IMR-90 (cell line): ENCODE measurements at regions not wholly inside any gene's neighbourhood (a gene's known extent, or its start where the extent isn't known, plus 50 kb on each side); places are given as distances from the start of the nearest gene placed in this dataset.
"Not testable (repeated sequence)": the region's sequence is repeated elsewhere in the genome, so short reads cannot be mapped to it uniquely, and the experiment has no call there.

Experiments
- ATAC-seq: fragments of 200-7000 bp; cut with Tn5 transposase; 2 replicates; pipeline ENCODE4 v1.9.1; 2020; ENCODE audit warnings: low read depth, mild to moderate bottlenecking, moderate library complexity
- BruUV-seq: library from RNA; stranded (reverse); fragments of 400-500 nt; replicated peaks from 2 replicates; lab custom pipeline; 2021; lab: Mats Ljungman, UMichigan
- CTCF ChIA-PET: fragments of 300-600 bp; formaldehyde crosslinking; extraction: SDS; loops from one replicate; lab custom pipeline; 2021; ENCODE audit warnings: antibody characterized with exemption; lab: Yijun Ruan, JAX
- POLR2A ChIA-PET: fragments of 300-600 bp; sonication (Branson Sonifier 250); formaldehyde crosslinking; loops from one replicate; lab custom pipeline; 2022; ENCODE audit warnings: antibody characterized with exemption; ENCODE audit not compliant: unreplicated experiment; lab: Charles Lee
- DNase-seq: peaks from one replicate; pipeline ENCODE4 v3.0.0; 2013
- H2AFZ ChIP-seq: replicated peaks from 2 replicates; pipeline ENCODE3; 2013; ENCODE audit warnings: low read length, mild to moderate bottlenecking; ENCODE audit not compliant: poor library complexity
- H2AK5ac ChIP-seq: 2 replicates; pipeline ENCODE4 v1.6.1; 2013; ENCODE audit warnings: low read depth, low read length, inconsistent platforms
- H2AK9ac ChIP-seq: replicated peaks from 2 replicates; pipeline ENCODE3; 2013; ENCODE audit warnings: mild to moderate bottlenecking, low read depth, low read length, moderate library complexity; ENCODE audit not compliant: poor library complexity
- H2BK120ac ChIP-seq: 2 replicates; pipeline ENCODE4 v1.6.1; 2013; ENCODE audit warnings: low read depth, low read length, inconsistent platforms
- H2BK15ac ChIP-seq: 3 replicates; pipeline ENCODE4 v1.6.1; 2013; ENCODE audit warnings: low read depth, low read length, inconsistent platforms
- H2BK20ac ChIP-seq: 2 replicates; pipeline ENCODE4 v1.6.1; 2013; ENCODE audit warnings: low read depth, mild to moderate bottlenecking, inconsistent platforms, low read length, moderate library complexity
- H2BK5ac ChIP-seq: 2 replicates; pipeline ENCODE4 v1.6.1; 2013; ENCODE audit warnings: mild to moderate bottlenecking, low read depth, low read length, inconsistent platforms; ENCODE audit not compliant: poor library complexity, severe bottlenecking
- H3K14ac ChIP-seq: replicated peaks from 2 replicates; pipeline ENCODE4 v1.6.1; 2013; ENCODE audit warnings: low read depth, low read length, inconsistent platforms
- H3K18ac ChIP-seq: 2 replicates; pipeline ENCODE4 v1.6.1; 2013; ENCODE audit warnings: low read depth, low read length, control low read depth
- H3K23ac ChIP-seq: 2 replicates; pipeline ENCODE4 v1.6.1; 2013; ENCODE audit warnings: low read depth, low read length, inconsistent platforms
- H3K27ac ChIP-seq: 2 replicates; pipeline ENCODE4 v1.5.1; 2013; ENCODE audit warnings: mild to moderate bottlenecking, control low read depth, low read length; ENCODE audit not compliant: insufficient read depth
- H3K27me3 ChIP-seq: 2 replicates; pipeline ENCODE4 v1.6.1; 2013; ENCODE audit warnings: low read length; ENCODE audit not compliant: control insufficient read depth, insufficient read depth
- H3K36me3 ChIP-seq: 2 replicates; pipeline ENCODE4 v1.6.1; 2013; ENCODE audit warnings: low read length, mixed read lengths; ENCODE audit not compliant: control insufficient read depth, insufficient read depth
- H3K4ac ChIP-seq: 2 replicates; pipeline ENCODE4 v1.6.1; 2013; ENCODE audit warnings: low read depth, low read length, inconsistent platforms
- H3K4me1 ChIP-seq: 2 replicates; pipeline ENCODE4 v1.6.1; 2013; ENCODE audit warnings: low read length, mixed read lengths; ENCODE audit not compliant: control insufficient read depth, insufficient read depth
- H3K4me2 ChIP-seq: 2 replicates; pipeline ENCODE4 v1.6.1; 2013; ENCODE audit warnings: low read depth, mild to moderate bottlenecking, control low read depth, low read length, moderate library complexity
- H3K4me3 ChIP-seq: 2 replicates; pipeline ENCODE4 v1.5.1; 2013; ENCODE audit warnings: low read depth, mild to moderate bottlenecking, control low read depth, low read length, moderate library complexity; ENCODE audit not compliant: insufficient read depth
- H3K56ac ChIP-seq: 2 replicates; pipeline ENCODE4 v1.6.1; 2013; ENCODE audit warnings: low read length, inconsistent platforms; ENCODE audit not compliant: insufficient read depth; ENCODE audit errors: extremely low read depth
- H3K79me1 ChIP-seq, 2 experiments: 2 replicates each; pipeline ENCODE4 v1.6.1; 2013; ENCODE audit warnings: low read length in 2 of 2, inconsistent platforms in 1 of 2, low read depth in 1 of 2
- H3K9ac ChIP-seq: 2 replicates; pipeline ENCODE4 v1.6.1; 2013; ENCODE audit warnings: low read depth, low read length, control low read depth
- H3K9me1 ChIP-seq: 2 replicates; pipeline ENCODE4 v1.6.1; 2013; ENCODE audit warnings: low read length, inconsistent platforms; ENCODE audit not compliant: insufficient read depth
- H3K9me3 ChIP-seq: 2 replicates; pipeline ENCODE4 v1.6.1; 2013; ENCODE audit warnings: low read length; ENCODE audit not compliant: control insufficient read depth, insufficient read depth
- H4K20me1 ChIP-seq: 2 replicates; pipeline ENCODE4 v1.6.1; 2013; ENCODE audit warnings: low read length, inconsistent platforms; ENCODE audit not compliant: insufficient read depth
- H4K5ac ChIP-seq: 2 replicates; pipeline ENCODE4 v1.6.1; 2013; ENCODE audit warnings: mild to moderate bottlenecking, low read depth, low read length, control low read depth
- H4K8ac ChIP-seq, 2 experiments: 2 replicates each; pipeline ENCODE4 v1.6.1; 2013; ENCODE audit warnings: low read depth in 2 of 2, low read length in 2 of 2, control low read depth in 1 of 2, inconsistent platforms in 1 of 2
- H4K91ac ChIP-seq: 2 replicates; pipeline ENCODE4 v1.6.1; 2013; ENCODE audit warnings: low read depth, low read length, inconsistent platforms; ENCODE audit not compliant: insufficient read depth
- RAD21 ChIP-seq: IDR thresholded peaks from 2 replicates; pipeline ENCODE4 v1.6.1; 2012; ENCODE audit warnings: low read length, improper control_type of control experiment
- SMC3 ChIP-seq: fragments of 150-350 bp; IDR thresholded peaks from 2 replicates; pipeline ENCODE4 v1.6.1; 2016; ENCODE audit warnings: low read depth, mild to moderate bottlenecking, antibody characterized with exemption, low read length, moderate library complexity
- WGBS, 2 experiments: methylation state at CpG; one replicate each; pipeline versions ENCODE4 v1.1.5 to v1.1.7; 2013; ENCODE audit warnings: missing lambda C conversion rate in 2 of 2; ENCODE audit not compliant: insufficient read length in 1 of 2; ENCODE audit errors: extremely low coverage in 2 of 2; 5-methylcytosine and 5-hydroxymethylcytosine counted together
- dilution Hi-C: fragments of 300-500 bp; cut with HindIII; formaldehyde crosslinking; loops from one replicate; pipeline ENCODE4 v1.14.3; 2018; ENCODE audit warnings: low sequenced_read_pairs; ENCODE audit not compliant: unreplicated experiment
- in situ Hi-C: fragments of 300-500 bp; cut with MboI; formaldehyde crosslinking; loops from 3 replicates; pipeline ENCODE4 v1.14.3; 2019; ENCODE audit warnings: low sequenced_read_pairs, inconsistent platforms, mixed read lengths
- intact Hi-C: fragments of 100-400 bp; cut with micrococcal nuclease; formaldehyde crosslinking; loops from 2 replicates; pipeline ENCODE4 v1.10.0; 2022
- TF ChIP-seq, protein P1 (sequence below): conservative IDR thresholded peaks from 2 replicates; pipeline ENCODE4 v1.5.1; 2012; ENCODE audit warnings: mild to moderate bottlenecking, low read depth, low read length, improper control_type of control experiment

DNA sequence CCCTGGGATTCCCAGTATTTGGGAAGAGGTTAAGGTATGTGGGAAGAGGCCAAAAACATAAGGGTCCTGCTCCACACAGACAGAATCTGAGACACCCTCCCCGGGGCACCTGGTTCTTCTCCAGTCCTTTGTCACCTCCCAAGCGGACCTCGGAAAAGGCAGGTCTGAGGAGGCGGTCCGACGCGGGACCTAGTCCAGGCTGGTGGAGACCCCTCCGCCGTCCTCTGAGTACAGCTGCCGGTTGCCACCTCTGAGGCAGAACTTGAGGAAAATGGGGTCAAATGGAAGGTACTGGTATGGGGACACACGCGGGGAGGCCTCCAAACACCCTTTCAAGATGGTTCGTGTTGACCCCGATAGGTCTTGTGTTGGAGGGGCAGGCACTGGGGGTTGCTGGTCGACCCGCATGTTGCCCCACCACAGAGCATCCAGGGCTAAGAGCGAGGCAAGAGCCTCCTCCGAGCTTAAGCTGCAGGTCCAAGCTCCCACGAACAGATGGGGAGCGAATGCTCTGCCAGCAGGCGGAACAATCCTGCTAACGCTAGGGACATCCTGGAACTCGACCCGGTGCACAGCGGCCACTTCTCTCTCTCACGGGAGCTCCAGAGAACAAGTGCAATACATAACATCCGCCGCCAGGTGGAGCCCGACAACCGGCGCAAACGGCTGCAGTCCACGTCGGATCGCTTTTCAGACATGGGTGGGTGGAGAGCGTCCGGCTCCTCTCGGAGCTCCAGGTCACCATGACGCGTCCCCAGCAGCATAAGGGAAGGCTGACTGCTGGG is 559.8 kb downstream of the SPATA31A6 start:
- H3K56ac ChIP-seq, H3K18ac ChIP-seq, CTCF ChIA-PET, H3K9me1 ChIP-seq, H3K9me3 ChIP-seq, H3K79me1 ChIP-seq, H3K4me3 ChIP-seq, H2BK5ac ChIP-seq, H2AK9ac ChIP-seq, H2AK5ac ChIP-seq, H4K5ac ChIP-seq, H4K91ac ChIP-seq, H3K27me3 ChIP-seq, H3K9ac ChIP-seq, H2BK120ac ChIP-seq, H2BK15ac ChIP-seq, H3K4ac ChIP-seq, BruUV-seq, H4K20me1 ChIP-seq, H3K27ac ChIP-seq, in situ Hi-C loops, dilution Hi-C loops, H3K23ac ChIP-seq, H4K8ac ChIP-seq, intact Hi-C loops, H3K36me3 ChIP-seq, POLR2A ChIA-PET, H2AFZ ChIP-seq, H3K4me1 ChIP-seq, H3K14ac ChIP-seq, H2BK20ac ChIP-seq: not testable (repeated sequence)
- TF ChIP-seq SMC3 (peak; percentile 63), RAD21 (peak; percentile 71)
- TF ChIP-seq, protein P1, sequence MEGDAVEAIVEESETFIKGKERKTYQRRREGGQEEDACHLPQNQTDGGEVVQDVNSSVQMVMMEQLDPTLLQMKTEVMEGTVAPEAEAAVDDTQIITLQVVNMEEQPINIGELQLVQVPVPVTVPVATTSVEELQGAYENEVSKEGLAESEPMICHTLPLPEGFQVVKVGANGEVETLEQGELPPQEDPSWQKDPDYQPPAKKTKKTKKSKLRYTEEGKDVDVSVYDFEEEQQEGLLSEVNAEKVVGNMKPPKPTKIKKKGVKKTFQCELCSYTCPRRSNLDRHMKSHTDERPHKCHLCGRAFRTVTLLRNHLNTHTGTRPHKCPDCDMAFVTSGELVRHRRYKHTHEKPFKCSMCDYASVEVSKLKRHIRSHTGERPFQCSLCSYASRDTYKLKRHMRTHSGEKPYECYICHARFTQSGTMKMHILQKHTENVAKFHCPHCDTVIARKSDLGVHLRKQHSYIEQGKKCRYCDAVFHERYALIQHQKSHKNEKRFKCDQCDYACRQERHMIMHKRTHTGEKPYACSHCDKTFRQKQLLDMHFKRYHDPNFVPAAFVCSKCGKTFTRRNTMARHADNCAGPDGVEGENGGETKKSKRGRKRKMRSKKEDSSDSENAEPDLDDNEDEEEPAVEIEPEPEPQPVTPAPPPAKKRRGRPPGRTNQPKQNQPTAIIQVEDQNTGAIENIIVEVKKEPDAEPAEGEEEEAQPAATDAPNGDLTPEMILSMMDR: peak; percentile 72
- DNase-seq (peak; percentile 32), ATAC-seq (peak; percentile 73)
- no CpG with 5 or more reads among the region's 40 CpGs for WGBS, 2 experiments
- peak overlapping the region; percentile 57; the same call in 1 of the 2 replicates for H3K4me2 ChIP-seq

DNA sequence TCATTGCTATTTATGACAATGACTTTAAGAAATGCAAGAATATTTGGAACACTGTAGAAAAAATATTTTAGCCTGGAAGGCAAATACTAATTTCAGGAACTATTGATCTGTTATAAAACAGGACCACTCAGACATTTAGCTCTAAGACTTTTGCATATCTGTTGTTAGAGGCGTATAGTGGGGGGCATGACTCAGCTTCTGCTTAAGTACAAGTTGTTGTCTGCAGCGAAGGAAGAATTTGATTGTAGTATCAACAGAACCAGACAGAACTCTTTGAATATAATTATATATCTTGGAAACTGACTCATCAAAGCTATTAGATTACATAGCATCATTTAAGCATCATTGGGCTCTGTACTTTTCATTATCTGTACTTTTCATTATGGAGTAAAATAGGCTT is 573.8 kb downstream of the SPATA31A6 start:
- H2AK5ac ChIP-seq, H3K36me3 ChIP-seq, POLR2A ChIA-PET, H2BK15ac ChIP-seq, H4K8ac ChIP-seq, H3K18ac ChIP-seq, H2BK5ac ChIP-seq, DNase-seq, H3K79me1 ChIP-seq, H2BK120ac ChIP-seq, H3K4me1 ChIP-seq, H4K20me1 ChIP-seq, H3K9me1 ChIP-seq, H3K23ac ChIP-seq, H3K4me3 ChIP-seq, in situ Hi-C loops, H4K5ac ChIP-seq, ATAC-seq, H3K14ac ChIP-seq, H4K91ac ChIP-seq, H3K27ac ChIP-seq, H2AK9ac ChIP-seq, H3K9me3 ChIP-seq, intact Hi-C loops, H2BK20ac ChIP-seq, H3K4ac ChIP-seq, H2AFZ ChIP-seq, dilution Hi-C loops, H3K27me3 ChIP-seq, BruUV-seq, H3K4me2 ChIP-seq, CTCF ChIA-PET, H3K56ac ChIP-seq, H3K9ac ChIP-seq: not testable (repeated sequence)
- no CpG with 5 or more reads among the region's 2 CpGs for WGBS, 2 experiments
